ENCODE measurements at regions not wholly inside any gene's neighbourhood (a gene's known extent, or its start where the extent isn't known, plus 50 kb on each side); places are given as distances from the start of the nearest gene placed in this dataset.

- in situ Hi-C loops (cut with MboI; ENCODE audit: low pct_unique_long_range_greater_than_20kb in 2 of 9, low sequenced_read_pairs in 9 of 9, unreplicated experiment in 9 of 9), result loop anchor here in 1 of 9 experiments (25.0 kb wide), 1 partner anchor 95 kb away; no protein-coding TSS in a partner anchor
- 10 to 92% (median 79%) methylated on average over 2 to 5 of the region's 8 CpGs; no CpG with 5 or more reads in 5 of the 10 experiments for WGBS, 10 experiments
- no peak overlapping the region for H3K27ac ChIP-seq
- peak in 2 of 8 experiments; percentile 80 to 82 for ATAC-seq (replicated peaks in 6 of 8)
- H3K4me3 ChIP-seq, result no peak overlapping the region
- H3K4me1 ChIP-seq (replicated peaks in 1 of 2), result peaks cover 0 to 3% of the 10 kb centered on the region in 2 donors
These were observed 49.9 kb upstream of the ELAC2 start for GRCh38 chr17:13067629-13068303.

All from motor neuron (in vitro differentiated cells).